NCI-H2081 (cell line): ENCODE measurements at regions not wholly inside any gene's neighbourhood (a gene's known extent, or its start where the extent isn't known, plus 50 kb on each side); places are given as distances from the start of the nearest gene placed in this dataset.
"Not testable (repeated sequence)": the region's sequence is repeated elsewhere in the genome, so short reads cannot be mapped to it uniquely, and the experiment has no call there.

ENCODE experiments used
- DNase-seq, 2 experiments: peaks; one replicate each; lab custom pipeline; 2025; lab: John Stamatoyannopoulos, UW

- no peak for DNase-seq
These were observed 684.4 kb upstream of the SYT4 start for GRCh38 chr18:43961722-43962121.

- DNase-seq, result no peak
These were observed 687.4 kb upstream of the SYT4 start for GRCh38 chr18:43964666-43965065.

GRCh38 chr18:43965691-43966090, 688.4 kb upstream of the SYT4 start:
- no peak for DNase-seq

GRCh38 chr18:43970656-43971055, 693.4 kb upstream of the SYT4 start:
- no peak for DNase-seq

- no peak for DNase-seq
These were observed 700.9 kb upstream of the SYT4 start for GRCh38 chr18:43978174-43978573.

- DNase-seq, result no peak
These were observed 698.1 kb upstream of the SETBP1 start for GRCh38 chr18:43982582-43982981.

- not testable (repeated sequence) for DNase-seq
These were observed 693.6 kb upstream of the SETBP1 start for GRCh38 chr18:43987061-43987460.

- no peak for DNase-seq
These were observed 687.9 kb upstream of the SETBP1 start for GRCh38 chr18:43992741-43993140.

- DNase-seq, result no peak
These were observed 686.3 kb upstream of the SETBP1 start for GRCh38 chr18:43994381-43994780.

GRCh38 chr18:44013871-44014270, 666.8 kb upstream of the SETBP1 start:
- no peak for DNase-seq

- no peak for DNase-seq
These were observed 655.3 kb upstream of the SETBP1 start for GRCh38 chr18:44025421-44025820.

- DNase-seq, result no peak
These were observed 652.6 kb upstream of the SETBP1 start for GRCh38 chr18:44028109-44028508.

GRCh38 chr18:44031063-44031462, 649.6 kb upstream of the SETBP1 start:
- DNase-seq, result no peak

GRCh38 chr18:44033144-44033701, 647.5 kb upstream of the SETBP1 start:
- no peak for DNase-seq

GRCh38 chr18:44035554-44035953, 645.1 kb upstream of the SETBP1 start:
- no peak for DNase-seq

GRCh38 chr18:44036501-44036900, 644.2 kb upstream of the SETBP1 start:
- peak in 1 of 2 experiments; percentile 14 for DNase-seq

- DNase-seq, result no peak
These were observed 641.5 kb upstream of the SETBP1 start for GRCh38 chr18:44039216-44039615.

- DNase-seq, result no peak
These were observed 640.9 kb upstream of the SETBP1 start for GRCh38 chr18:44039826-44040225.

GRCh38 chr18:44041553-44041952, 639.1 kb upstream of the SETBP1 start:
- no peak for DNase-seq

GRCh38 chr18:44041961-44042360, 638.7 kb upstream of the SETBP1 start:
- DNase-seq, result no peak

GRCh38 chr18:44046376-44046975, 634.2 kb upstream of the SETBP1 start:
- no peak for DNase-seq

- DNase-seq, result no peak
These were observed 633.1 kb upstream of the SETBP1 start for GRCh38 chr18:44047585-44047984.

- DNase-seq, result no peak
These were observed 632.3 kb upstream of the SETBP1 start for GRCh38 chr18:44048435-44048834.

GRCh38 chr18:44048846-44049245, 631.8 kb upstream of the SETBP1 start:
- no peak for DNase-seq
